NCI-H748 (cell line): ENCODE measurements at regions not wholly inside any gene's neighbourhood (a gene's known extent, or its start where the extent isn't known, plus 50 kb on each side); places are given as distances from the start of the nearest gene placed in this dataset.

Source experiments
- DNase-seq: peaks from one replicate; lab custom pipeline; 2025; ENCODE audit not compliant: unreplicated experiment; lab: John Stamatoyannopoulos, UW

DNA sequence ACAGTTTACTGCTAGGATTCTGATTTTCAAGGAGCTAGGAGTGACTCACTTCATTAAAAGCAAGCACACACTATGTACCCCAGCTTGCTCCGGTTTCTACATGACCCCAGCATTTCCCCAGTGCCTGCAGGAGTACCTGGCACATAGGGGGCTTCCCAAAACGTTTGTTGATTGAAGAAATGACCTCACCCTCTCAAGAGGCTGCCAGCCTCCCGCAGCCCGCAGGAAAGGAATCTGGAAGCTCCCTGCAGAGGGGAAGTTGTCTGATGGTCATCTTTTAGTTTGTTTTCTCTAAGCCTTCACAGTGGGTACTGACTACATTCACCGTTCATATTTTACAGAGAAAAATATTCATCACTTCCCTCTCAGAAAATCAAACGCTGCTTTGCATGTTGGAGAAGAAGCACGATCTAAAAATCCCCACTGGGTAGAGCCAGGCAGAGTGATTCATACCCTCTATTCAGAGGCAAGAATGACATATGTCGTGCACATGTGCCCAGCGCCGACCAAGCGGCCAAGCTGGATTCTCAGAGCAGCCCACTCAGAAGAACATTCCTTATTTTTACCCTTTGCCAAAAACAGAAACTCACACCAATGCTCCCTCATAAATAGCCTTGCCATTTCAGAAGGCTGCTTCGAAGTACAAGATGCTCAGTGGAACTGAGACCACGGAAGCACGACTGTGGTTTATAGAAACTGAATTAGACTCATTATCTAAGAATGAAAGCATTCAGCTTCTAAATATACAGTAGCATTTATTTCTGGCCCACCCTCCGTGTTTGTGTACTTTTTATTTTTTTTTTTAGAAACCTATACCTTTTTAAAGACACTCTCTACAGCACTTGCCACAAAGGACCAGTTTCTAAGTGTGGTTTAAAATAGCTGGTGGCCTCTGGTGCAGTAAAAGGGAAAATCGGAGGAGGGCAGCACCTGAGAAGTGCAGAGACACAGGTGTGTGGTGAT, 143.2 kb downstream of the MIS18A start:
- DNase-seq: peak; percentile 3

DNA sequence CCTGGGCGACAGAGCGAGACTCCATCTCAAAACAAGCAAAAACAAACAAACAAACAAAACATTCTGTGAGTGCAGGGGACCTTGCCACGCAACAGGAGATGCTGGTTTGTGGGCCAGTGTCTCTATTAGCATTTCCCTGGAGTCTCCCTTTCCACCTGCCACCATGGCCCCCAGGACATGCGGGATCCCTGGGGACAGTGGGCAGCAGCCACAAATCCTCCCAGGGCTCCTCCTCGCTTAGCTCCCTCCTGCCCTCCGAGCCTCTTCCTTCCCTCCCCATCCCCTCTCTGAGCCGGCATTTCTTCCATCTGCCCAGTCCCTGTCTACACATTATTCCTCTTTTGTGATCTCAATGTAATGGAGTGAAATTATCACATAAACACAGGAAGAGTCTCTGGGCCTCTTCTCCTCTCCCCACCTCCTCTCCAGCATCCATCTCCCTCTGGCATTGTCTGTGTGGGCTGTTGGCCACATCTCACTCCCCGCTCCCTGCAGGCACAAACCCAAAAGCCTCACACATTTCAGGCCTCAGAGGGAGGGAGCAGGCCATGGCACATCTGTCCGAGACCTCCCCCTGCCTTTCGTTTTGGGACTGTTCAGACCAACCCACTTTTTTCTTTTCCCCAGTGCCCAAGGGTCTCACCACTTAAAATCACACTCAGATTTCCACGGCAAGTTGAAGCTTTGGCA, 144.3 kb downstream of the MIS18A start:
- DNase-seq: no peak

DNA sequence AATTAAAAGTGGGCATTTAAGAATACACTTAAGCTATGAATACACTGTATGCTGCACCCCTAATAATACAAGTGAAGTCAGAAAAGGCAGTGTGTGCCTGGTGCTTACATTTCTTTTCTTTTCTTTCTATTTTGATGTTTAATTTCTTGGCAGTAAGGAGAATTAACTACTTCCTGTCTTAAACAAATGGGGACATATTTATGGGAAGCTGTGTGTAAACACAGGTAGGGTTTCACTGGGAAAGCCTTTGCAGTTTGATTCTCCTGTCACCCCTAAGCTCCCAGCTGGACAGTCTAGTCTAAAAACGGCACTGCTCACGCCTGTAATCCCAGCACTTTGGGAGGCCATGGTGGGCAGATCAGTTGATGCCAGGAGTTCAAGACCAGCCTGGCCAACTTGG, 146.0 kb downstream of the MIS18A start:
- peak; percentile 10 for DNase-seq

DNA sequence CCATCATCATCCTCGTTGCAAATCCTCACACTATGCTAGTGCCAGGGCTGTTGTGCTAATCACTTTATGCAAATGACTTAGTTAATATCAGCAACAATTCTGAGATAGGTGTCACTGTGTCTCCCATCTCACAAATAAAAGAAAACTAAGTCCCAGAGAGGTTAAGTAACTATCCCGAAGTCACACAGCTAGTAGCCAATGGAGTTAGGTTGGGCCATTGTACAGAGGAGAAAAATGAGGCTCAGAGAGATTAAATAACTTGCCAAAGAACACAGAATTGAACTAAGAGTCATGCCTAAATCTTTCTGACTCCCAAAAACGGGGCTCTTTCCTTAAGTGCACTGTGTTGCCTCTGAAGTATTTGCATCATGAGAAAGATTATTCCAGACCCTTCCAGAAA, 146.4 kb downstream of the MIS18A start:
- DNase-seq: no peak

DNA sequence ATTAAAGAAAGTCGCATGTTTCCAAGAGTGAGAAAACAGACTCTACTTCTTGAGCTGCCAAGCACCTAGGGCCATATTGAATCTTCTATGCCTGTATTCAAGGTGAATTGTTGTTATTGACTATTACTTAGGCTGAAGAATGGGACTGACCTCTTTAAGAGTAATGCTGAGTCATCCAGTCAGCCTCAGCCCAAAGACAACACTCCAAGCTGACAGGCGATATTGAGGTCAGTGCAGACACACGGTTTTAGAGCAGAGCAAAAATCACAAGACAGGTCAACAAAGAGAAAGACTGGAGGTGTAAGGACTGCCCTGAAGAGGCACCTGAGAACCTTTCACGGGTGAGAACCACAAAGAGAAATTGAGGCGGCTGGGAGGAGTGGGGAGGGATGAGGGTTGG, 146.9 kb downstream of the MIS18A start:
- DNase-seq: no peak

DNA sequence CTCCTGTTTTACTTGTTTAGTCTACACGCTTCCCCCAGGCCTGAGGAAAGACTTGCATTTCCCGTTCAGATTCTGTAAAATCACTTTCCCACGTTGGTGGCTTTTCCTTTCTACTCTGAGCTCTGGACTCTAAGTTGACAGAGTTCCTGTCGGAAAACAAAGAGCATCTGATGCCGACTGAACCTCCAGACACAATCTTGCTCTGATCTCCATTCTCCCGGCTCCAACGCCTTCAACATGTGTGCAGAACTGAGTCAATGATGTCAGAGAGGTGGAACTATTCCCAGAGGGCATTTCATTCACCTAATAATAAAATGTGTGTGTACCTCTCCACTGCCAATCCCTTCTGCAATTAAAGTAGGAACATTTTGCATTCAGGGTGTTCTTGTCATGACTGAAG, 147.7 kb downstream of the MIS18A start:
- DNase-seq: no peak

DNA sequence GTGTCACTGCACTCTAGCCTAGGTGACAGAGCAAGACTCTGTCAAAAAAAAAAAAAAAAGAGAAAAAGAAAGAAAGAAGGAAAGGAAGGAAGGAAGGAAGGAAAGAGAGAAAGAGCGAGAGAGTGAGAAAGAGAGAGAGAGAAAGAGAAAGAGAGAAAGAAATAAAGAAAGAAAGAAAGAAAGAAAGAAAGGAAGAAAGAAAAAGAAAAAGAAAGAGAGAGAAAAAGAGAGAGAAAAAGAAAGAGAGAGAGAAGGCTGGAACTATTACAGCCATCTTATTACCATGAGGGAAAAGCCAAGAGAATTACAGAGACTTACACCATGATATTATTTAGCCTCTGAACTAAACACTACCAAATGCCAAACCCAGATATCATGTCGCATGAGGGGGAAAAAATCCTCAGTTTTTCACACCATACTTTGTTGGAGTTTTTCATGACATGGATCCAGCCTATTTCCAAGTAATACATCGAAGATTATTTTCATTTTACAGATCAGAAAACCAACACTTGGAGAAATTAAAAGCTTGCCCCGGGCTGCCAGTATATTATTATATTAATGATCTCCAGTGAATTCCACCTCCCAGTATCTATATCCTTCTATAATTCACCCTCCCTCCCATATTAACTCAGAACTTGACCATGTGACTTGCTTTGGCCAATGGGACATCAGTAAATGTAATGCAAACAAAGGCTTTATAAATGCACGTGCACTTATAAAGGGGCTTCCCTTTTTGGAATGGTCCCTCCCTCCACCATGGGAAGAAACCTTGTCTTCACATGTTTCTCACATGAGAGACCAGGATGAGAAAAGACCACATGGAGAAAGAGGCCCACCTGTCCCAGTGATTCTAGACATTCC, 148.6 kb downstream of the MIS18A start:
- DNase-seq: no peak

DNA sequence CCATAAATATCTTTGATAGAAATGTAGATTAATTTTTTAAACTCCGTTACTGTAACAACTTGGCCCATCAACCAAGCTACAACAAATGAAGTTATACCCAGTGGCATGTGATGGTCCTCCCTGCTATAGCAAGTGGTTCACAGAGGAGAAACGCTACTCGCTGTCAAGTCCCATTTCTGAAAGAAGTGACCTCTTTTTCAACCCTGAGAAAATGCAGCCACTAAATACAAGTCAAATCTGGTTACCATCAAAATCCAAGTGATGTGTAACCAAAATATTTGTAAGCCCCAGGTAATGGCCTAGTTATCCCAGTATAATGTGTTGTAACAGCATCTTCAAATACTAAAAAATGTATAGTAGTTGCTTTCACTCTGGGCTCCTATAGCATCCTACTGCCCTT, 151.8 kb downstream of the MIS18A start:
- DNase-seq: no peak

DNA sequence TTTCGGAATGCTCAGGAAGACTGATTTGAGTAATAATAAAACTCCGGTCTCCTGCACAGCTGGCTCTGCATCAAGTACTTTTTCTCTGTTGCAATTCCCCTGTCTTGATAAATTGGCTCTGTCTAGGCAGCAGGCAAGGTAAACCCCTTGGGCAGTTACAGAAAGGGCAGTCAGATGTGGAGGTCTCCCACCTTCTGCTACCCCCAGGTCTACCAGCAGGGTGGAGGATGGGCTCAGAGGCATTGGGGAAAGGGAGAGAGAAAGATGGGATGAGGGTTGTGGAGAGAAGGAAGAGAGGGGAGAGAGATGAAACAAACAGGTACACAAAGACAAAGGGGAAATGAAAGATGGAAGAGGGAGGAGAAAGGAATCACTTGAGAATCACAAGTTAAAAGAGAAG, 156.8 kb downstream of the MIS18A start:
- DNase-seq: no peak

DNA sequence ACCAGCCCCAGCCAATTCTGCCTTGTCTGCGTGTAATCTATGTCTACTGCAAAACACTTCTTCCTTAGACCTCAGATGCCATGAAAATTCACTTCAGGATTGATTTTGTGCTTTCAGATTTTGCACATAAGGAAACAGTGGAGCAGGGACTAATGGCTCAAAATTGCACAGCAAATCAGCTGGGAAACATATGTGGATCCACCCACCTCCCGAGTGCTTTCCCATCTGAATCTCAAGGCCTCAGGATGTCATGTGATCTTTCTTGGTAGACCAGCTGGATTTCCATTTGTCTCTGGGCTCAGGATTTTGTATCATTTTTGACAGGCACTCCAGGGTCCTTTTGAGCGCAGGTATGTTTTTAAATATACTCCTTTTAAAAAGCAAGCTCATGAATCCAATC, 158.6 kb downstream of the MIS18A start:
- no peak for DNase-seq

DNA sequence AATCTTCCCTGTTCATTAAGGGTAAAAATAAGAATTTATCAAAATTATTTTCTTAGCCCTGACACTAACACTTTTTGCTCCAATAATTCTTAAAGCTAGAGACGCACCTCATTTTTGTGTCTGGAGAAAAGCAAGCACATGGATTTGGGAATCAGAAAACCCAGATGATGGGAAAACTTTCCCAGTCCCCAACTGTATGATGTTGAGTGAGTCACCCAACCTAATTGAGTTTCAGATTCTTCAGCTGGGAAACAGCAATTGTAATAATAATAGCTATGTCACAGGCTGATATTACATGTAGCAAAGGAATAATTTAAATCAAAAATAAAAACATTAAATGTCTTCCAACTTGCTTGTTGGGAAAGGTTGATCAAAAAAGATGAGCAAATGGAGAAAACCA, 159.0 kb downstream of the MIS18A start:
- no peak for DNase-seq

DNA sequence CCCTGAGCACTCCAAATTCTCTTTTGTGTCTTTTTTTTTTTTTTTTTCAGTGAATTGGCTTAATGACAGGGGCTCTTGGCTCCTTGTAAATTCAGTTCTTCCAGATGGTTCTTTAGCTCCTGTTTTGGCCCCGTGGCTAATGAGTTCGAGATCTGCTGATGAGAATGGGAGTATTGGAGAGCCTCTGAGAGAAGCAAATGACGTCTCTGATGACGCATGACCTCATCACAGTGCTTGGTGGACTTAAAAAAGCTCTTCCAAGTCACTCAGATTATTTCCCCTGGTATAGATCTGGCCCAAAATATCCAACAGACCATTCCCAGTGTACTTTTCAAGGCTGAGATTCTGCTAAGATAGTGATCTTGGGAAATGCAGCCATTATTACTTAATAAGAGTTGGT, 159.5 kb downstream of the MIS18A start:
- DNase-seq: no peak

DNA sequence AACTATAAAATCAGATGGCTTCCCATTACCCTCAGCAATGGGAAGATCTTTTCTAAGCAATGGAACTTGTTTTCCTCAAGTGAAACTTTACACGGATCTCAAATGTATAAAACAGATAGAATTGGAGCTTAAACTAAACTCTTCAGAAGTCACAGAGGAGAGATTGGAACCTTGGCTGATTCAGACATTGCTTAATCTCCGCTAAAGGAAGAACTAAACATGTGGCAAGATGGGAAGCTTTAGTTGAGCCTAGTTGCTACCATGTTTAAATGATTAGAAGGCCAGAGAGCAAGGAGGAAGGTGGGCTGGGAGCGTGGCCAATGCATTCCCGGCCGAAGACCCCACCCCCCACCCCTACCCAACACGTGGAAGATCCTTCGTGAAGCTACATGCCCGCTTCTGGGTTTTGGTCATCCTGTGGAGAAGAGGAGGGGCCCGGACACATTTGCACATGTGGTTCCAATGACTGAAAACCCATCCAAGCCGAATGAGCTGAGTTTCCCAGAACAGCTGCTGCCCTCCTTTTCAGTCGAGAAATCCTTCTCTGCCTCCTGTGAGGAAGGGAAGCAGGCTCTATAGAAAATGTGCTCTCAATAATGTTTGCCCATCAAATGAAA, 164.3 kb downstream of the MIS18A start:
- peak; percentile 4 for DNase-seq

DNA sequence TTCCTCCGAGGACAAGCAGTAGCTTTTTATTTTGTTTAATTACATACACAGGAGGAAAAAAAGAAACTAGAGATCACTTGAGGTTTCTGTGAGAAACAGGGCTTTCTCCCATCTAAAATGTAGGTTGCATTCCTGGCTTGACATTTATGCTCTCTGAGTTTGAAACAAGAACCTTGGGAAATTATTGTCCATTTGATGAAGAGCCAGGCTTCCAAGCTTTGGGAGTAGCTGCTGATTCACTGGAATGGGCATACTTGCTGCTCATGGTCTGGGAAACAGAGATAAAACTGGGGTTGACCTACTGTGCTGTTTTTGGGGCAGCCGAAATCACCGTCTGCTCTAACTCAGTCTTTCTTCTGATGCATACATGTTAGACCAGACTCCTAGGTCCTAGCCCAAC, 165.4 kb downstream of the MIS18A start:
- DNase-seq: no peak

DNA sequence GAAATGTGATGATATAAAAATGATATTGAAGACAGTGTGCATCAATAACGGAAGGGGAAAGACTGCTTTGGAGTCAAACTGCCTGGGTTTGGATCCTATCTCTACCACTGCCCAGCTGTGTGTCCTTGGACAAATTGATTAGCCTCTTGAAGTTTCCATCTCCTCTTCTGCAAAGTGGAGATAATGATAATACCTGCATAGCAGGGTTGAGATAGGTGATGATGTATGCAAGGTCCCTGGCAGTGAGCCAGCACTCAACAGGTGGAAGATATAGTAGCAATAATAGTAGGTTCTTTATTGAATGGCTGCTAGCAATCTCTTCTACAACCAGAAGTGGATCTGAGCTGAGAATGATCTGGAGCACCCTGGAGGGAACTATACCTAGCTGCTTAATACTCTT, 166.7 kb downstream of the MIS18A start:
- DNase-seq: peak; percentile 50

DNA sequence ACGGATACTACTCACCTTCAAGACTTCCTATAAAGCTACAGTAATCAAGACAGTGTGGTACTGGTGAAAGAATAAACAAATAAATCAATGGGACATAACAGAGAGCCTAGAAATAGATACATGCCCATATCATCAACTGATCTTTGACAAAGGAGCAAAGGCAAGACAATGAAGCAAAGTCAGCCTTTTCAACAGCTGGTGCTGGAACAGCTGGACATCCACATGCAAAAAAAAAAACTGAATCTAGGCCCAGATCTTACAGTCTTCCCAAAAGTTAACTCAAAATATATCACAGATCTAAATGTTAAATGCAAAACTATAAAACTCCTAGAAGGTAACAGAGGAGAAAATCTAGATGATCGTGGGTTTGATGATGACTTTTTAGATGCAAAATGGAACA, 170.3 kb downstream of the MIS18A start:
- no peak for DNase-seq

DNA sequence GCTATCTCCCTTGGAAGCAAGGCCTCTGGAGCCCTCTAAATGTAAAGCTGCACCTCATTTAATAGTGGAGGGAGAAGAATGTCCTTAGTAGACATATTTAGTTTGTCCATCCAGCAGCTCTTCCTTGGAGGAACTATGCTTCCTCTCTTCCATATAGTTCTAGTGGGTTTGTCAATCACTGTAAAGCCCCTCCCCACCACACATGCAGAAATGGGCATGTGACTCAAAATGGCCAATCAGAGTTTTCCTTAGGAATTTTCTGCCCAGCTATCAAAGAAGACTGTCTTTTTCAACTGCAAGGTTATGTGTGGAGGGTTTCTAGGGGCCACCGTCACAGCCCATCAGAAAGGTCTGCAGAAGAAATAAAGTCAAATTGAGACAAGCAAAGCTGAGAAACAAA, 175.5 kb downstream of the MIS18A start:
- no peak for DNase-seq

DNA sequence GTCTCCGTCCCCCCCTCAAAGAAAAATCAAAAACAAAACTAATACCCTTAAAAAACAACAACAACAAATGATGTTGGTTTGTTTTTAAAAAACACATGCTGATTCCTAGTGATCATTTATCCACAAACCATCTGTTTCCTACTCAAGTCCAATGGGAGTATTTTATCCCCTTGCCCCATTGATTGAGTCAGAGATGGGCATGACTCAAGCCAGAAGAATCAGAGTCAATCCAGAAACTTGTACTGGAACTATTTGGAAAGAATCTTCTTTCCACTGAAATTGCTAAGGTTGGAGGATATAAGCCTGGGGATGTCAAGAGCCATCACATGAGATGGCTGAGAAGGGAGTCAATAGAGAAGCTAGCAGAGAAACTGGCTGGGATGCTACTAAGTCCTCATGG, 176.4 kb downstream of the MIS18A start:
- DNase-seq: no peak

DNA sequence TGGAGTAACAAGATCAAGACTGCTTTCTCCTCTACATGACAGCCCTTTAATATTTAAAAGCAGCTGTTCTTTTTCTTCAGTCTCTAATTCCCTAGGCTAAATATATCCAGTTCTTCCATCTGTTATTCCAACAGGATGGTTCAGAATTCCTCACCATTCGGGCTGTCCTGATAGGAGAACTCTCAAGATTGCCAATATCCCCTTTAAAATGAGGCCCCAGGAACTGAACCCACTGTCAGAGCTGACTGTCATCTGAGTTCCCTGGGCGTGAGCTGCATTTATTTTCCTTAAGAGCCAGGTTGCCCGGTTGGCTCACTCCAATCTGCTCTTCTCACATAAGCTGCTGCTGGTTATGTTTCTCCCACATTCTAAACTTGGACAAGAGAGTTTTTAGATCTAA, 177.6 kb downstream of the MIS18A start:
- DNase-seq: no peak

DNA sequence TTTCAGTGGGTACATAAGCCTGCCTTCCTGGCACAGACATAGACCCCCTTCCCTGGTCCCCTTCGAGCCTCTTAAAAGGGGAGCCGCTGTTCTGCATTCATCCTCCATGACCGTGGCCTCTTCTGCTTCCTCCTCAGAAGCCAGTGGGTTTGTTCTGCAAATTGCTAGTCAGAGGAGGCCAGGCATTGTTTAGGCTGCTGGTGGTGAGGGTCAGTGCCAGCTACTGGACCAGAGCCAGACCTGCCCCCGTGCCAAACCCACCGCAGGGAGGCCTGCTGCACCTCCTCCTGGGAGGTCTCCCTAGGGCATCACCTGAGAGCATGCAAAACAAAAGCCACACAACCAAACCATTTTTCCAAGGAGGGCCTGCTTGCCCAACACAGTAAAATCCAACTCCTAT, 178.4 kb downstream of the MIS18A start:
- no peak for DNase-seq

DNA sequence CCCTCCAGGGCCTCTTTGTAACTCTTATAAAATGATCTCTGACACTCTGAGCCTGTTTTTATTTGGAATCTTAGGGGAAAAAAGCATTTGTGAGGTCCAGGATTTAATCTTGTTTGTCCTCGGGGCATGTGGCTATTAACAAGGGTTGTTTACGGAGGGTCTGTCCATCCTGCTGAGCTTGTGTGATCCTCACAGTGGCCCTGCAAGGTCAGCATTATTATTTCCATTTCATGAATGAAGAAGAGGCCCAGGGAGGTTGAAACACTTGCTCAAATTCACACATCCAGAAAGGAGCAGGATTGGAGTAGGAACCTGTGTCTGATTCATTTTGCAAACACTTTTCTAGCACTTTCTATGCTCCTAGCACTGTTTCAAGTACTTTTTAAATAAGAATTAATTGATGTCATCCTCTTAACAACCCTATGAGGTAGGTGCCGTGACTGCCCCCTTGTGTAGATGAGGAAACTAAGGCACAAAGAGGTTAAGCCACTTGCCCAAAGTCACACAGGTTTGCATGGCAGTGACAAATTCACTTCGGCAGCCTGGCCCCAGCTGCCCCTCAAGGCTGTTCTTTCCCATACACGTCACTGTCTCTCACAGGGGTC, 178.9 kb downstream of the MIS18A start:
- DNase-seq: no peak
